Right cardiac atrium (tissue), 5 donors: ENCODE measurements at regions not wholly inside any gene's neighbourhood (a gene's known extent, or its start where the extent isn't known, plus 50 kb on each side); places are given as distances from the start of the nearest gene placed in this dataset.
A peak's percentile ranks its signal among the peaks of the same experiment; 100 is the strongest.
"Not testable (repeated sequence)": the region's sequence is repeated elsewhere in the genome, so short reads cannot be mapped to it uniquely, and the experiment has no call there.

Experiments used
- ATAC-seq, 2 donors: fragments of 200-7000 bp; cut with Tn5 transposase; one replicate each; pipeline versions ENCODE4 v1.8.0 to v1.9.1; 2020; ENCODE audit warnings: moderate library complexity in 2 of 2, mild to moderate bottlenecking in 1 of 2
- DNase-seq, 3 donors: peaks; one replicate each; pipeline ENCODE4 v3.0.0-alpha.2; 2020
- H3K27ac ChIP-seq: one replicate; pipeline ENCODE4 v1.5.1; 2013; ENCODE audit warnings: mild to moderate bottlenecking, low read length, control low read depth, moderate library complexity
- H3K27me3 ChIP-seq: one replicate; pipeline ENCODE4 v1.6.1; 2013; ENCODE audit not compliant: control insufficient read depth, insufficient read depth
- H3K4me1 ChIP-seq: one replicate; pipeline ENCODE4 v1.6.1; 2013; ENCODE audit warnings: low read length; ENCODE audit not compliant: control insufficient read depth, insufficient read depth
- H3K4me3 ChIP-seq: one replicate; pipeline ENCODE4 v1.5.1; 2013; ENCODE audit warnings: low read length, control low read depth
- H3K9me3 ChIP-seq: one replicate; pipeline ENCODE4 v1.6.1; 2013; ENCODE audit warnings: low read length; ENCODE audit not compliant: control insufficient read depth
- WGBS: extraction: QIAGEN DNeasy Blood & Tissue Kit; methylation state at CpG from one replicate; pipeline ENCODE4 v1.1.7; 2013; 5-methylcytosine and 5-hydroxymethylcytosine counted together
- intact Hi-C, 4 donors: fragments of 100-400 bp; cut with DNase I; formaldehyde crosslinking; loops; one replicate each; pipeline versions ENCODE4 v1.11.0 to v1.14.0; 2022 to 2023
- donor health status: healthy with polysubstance abuse.
- donor health status: DM: no; HTN: yes; CAD: no.
- donor health status: DM: no; HTN: no; CAD: no.
- donor health status: DM: no; HTN: yes; CAD: no; lungs with severe emphysema.
- donor health status: DM: yes; HTN: yes; CAD: no.

DNA sequence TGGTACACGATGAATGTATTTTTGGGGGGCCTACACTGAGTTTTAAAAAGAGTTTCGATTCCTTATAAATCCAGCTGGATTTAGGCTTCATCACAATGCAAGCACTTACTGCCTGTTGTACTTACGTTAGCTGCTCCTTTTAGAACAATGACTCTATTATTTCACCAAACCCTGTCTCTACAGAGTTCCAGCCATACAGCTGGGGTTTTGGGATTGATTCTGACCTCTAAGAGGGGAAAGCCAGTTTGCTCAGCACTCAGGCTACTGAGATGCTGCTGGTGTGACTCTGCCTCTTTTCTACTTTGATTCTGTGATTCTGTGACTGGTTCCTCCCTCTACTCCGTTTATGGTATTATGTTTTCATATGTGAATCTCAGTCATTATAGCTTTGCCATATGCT lies 329.7 kb downstream of the ABCC12 start:
- no peak for ATAC-seq
- intact Hi-C loops = no loop called here
- Histone ChIP-seq H3K27ac (no peak overlapping the region), H3K27me3 (no peaks in the 10 kb centered on the region), H3K9me3 (no peaks in the 10 kb centered on the region), H3K4me3 (no peak overlapping the region), H3K4me1 (no peaks in the 10 kb centered on the region)
- WGBS = 70% methylated on average over 4 of the region's 4 CpGs
- no peak for DNase-seq

- no peaks in the 10 kb centered on the region for H3K9me3 ChIP-seq
- no peak overlapping the region for H3K27ac ChIP-seq
- ATAC-seq (no peak), DNase-seq (no peak)
- intact Hi-C loops = no loop called here
- no peaks in the 10 kb centered on the region for H3K4me1 ChIP-seq
- H3K27me3 ChIP-seq = no peaks in the 10 kb centered on the region
- 81% methylated on average over 4 of the region's 4 CpGs for WGBS
- no peak overlapping the region for H3K4me3 ChIP-seq
Observed at GRCh38 chr16:47817048-47817447, 338.7 kb downstream of the ABCC12 start.

DNA sequence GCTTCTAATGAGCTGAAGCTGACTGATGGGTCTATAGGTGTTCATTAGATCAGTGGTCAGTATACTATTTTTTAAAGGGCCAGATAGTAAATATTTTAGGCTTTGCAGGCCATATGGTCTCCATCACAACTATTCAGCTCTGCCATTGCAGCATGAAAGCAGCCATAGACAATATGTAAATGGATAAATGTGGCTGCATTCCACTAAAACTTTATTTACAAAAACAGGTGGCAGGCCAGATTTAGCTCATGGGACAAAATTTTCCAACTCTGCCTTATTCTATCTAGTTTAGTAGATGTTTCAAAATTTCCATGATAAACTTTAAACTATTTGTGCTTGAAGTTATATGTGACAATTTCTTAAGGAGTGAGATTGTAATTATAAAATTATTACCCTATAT lies 339.3 kb downstream of the ABCC12 start:
- ATAC-seq (no peak), DNase-seq (no peak)
- Histone ChIP-seq H3K4me3 (no peak overlapping the region), H3K27me3 (no peaks in the 10 kb centered on the region), H3K4me1 (no peaks in the 10 kb centered on the region), H3K27ac (no peak overlapping the region), H3K9me3 (no peaks in the 10 kb centered on the region)
- intact Hi-C loops = no loop called here

DNA sequence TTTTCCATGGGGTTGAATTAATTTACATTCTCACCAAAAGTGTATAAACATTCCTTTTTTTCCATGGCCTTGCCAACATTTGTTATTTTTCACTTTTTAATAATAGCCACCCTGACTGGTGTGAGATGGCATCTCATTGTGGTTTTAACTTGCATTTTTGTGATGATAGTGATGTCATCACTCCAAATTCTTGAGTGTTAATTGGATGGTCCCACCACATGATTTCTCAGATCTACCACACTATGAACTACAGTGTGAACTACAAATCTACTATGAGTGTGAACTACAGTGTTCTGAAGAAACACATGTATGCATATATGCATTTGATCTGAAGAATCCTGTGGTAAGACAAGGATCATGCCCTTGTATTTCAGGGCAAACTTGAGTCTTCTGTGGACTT lies 340.1 kb downstream of the ABCC12 start:
- intact Hi-C loops = no loop called here

DNA sequence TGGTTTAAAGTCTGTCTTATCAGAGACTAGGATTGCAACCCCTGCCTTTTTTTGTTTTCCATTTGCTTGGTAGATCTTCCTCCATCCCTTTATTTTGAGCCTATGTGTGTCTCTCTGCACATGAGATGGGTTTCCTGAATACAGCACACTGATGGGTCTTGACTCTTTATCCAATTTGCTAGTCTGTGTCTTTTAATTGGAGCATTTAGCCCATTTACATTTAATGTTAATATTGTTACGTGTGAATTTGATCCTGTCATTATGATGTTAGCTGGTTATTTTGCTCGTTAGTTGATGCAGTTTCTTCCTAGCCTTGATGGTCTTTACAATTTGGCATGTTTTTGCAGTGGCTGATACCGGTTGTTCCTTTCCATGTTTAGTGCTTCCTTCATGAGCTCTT lies 344.0 kb downstream of the ABCC12 start:
- H3K4me3 ChIP-seq, DNase-seq, H3K4me1 ChIP-seq, ATAC-seq, intact Hi-C loops, H3K27me3 ChIP-seq, H3K9me3 ChIP-seq, H3K27ac ChIP-seq: not testable (repeated sequence)
- 74% methylated on average over 2 of the region's 3 CpGs for WGBS

More for the DNA sequence above, 340.1 kb downstream of the ABCC12 start:
- Histone ChIP-seq H3K4me3 (no peak overlapping the region), H3K27me3 (no peaks in the 10 kb centered on the region), H3K27ac (no peak overlapping the region), H3K4me1 (no peaks in the 10 kb centered on the region), H3K9me3 (no peaks in the 10 kb centered on the region)
- no peak for ATAC-seq
- no peak for DNase-seq

DNA sequence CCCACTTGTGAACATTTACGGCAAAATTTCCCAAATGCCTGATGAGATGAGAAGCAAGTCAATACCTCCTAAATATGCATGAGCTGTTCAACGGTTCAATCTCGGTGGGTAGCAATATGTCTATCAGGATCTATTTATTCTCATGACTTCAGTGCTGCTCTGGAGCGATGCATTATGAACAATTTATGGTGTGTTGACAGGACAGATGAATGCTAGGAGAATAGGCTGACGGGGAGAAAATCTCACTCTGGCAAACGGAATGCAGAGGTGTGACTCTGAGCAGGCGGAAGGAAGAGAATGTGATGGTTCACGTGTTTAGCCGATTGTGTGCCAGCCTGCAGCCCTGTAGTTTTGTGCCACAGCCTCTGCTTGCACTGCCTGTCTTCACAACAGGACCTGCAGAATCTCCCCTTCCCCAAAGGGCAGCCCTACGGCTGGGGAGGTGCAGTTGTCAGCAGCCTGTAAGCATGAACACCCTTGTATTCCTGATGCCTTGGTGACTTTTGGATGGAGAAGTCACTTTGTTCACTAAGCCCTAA lies 345.2 kb downstream of the PHKB start:
- 86% methylated on average over 10 of the region's 10 CpGs for WGBS
- DNase-seq = no peak
- H3K4me3 ChIP-seq = no peak overlapping the region
- intact Hi-C loops = no loop called here
- H3K4me1 ChIP-seq = no peaks in the 10 kb centered on the region
- H3K9me3 ChIP-seq = no peaks in the 10 kb centered on the region
- H3K27ac ChIP-seq = no peak overlapping the region
- no peak for ATAC-seq
- no peaks in the 10 kb centered on the region for H3K27me3 ChIP-seq

GRCh38 chr16:47787696-47788095 lies 326.6 kb downstream of the PHKB start:
- H3K27ac ChIP-seq = no peak overlapping the region
- H3K4me1 ChIP-seq = no peaks in the 10 kb centered on the region
- ATAC-seq = no peak
- peaks cover 3% of the 10 kb centered on the region for H3K9me3 ChIP-seq
- no peak overlapping the region for H3K4me3 ChIP-seq
- no peak for DNase-seq
- no peaks in the 10 kb centered on the region for H3K27me3 ChIP-seq
- WGBS = 11% methylated on average over 3 of the region's 3 CpGs
- intact Hi-C loops = no loop called here

GRCh38 chr16:47781673-47782072 lies 320.5 kb downstream of the PHKB start:
- H3K9me3 ChIP-seq = no peaks in the 10 kb centered on the region
- WGBS = 71% methylated on average over 5 of the region's 5 CpGs
- H3K27me3 ChIP-seq = no peaks in the 10 kb centered on the region
- intact Hi-C loops = no loop called here
- no peaks in the 10 kb centered on the region for H3K4me1 ChIP-seq
- no peak overlapping the region for H3K4me3 ChIP-seq
- no peak for DNase-seq
- no peak for ATAC-seq
- H3K27ac ChIP-seq = no peak overlapping the region

GRCh38 chr16:47780213-47780875 lies 319.2 kb downstream of the PHKB start:
- intact Hi-C loops = no loop called here
- ATAC-seq = no peak
- Histone ChIP-seq H3K27me3 (no peaks in the 10 kb centered on the region), H3K27ac (no peak overlapping the region), H3K4me3 (no peak overlapping the region), H3K9me3 (no peaks in the 10 kb centered on the region), H3K4me1 (no peaks in the 10 kb centered on the region)
- WGBS = 81% methylated on average over 8 of the region's 8 CpGs
- DNase-seq = no peak

- ATAC-seq = peak in 1 of 2 donors; percentile 56
Observed at GRCh38 chr16:47779201-47780016, 318.3 kb downstream of the PHKB start.

DNA sequence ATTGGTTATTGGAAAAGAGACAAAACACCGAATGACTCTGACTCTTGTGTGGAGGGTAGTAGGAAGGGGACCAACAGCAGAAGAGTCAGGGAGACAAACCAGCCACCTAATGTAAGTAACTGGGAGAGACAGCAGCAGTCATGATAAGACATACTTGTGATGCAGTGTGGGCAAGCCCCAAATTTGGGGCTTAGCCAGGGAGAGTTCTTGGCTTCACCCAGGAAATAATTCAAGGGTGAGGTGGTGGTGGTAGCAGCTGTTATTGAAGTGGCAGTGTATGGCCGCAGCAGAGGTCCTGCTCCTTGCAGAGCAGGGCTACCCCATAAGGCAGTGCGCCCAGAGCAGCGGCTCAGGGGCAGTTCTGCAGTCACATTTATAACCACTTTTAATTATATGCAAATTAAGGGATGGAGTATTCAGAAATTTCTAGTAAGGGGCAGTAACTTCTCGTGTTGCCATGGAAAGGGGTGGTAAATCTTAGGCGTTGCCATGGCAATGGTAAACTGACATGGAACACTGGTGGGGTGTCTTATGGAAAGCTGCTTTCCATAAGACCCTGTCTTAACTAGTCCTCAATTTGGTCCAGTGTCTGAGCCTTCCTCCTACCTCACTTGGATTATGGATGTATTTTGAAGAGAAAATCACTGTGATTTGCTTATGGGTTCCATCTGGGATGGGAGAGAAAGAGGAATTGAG lies 317.1 kb downstream of the PHKB start:
- Histone ChIP-seq H3K4me1 (no peaks in the 10 kb centered on the region), H3K9me3 (no peaks in the 10 kb centered on the region), H3K27ac (no peak overlapping the region), H3K4me3 (no peak overlapping the region), H3K27me3 (no peaks in the 10 kb centered on the region)
- intact Hi-C loops = no loop called here
- WGBS = 79% methylated on average over 6 of the region's 6 CpGs
- no peak for ATAC-seq
- no peak for DNase-seq

More at GRCh38 chr16:47779201-47780016, 318.3 kb downstream of the PHKB start:
- no peak overlapping the region for H3K27ac ChIP-seq
- H3K27me3 ChIP-seq = no peaks in the 10 kb centered on the region
- DNase-seq = peak; percentile 11 to 50 (median 40)
- H3K4me3 ChIP-seq = peak overlapping the region; percentile 49
- H3K9me3 ChIP-seq = no peaks in the 10 kb centered on the region
- WGBS = 29% methylated on average over 7 of the region's 7 CpGs
- no peaks in the 10 kb centered on the region for H3K4me1 ChIP-seq
- intact Hi-C loops = no loop called here
